WTC11 (cell line): ENCODE measurements at regions not wholly inside any gene's neighbourhood (a gene's known extent, or its start where the extent isn't known, plus 50 kb on each side); places are given as distances from the start of the nearest gene placed in this dataset.

ENCODE experiments used
- ATAC-seq: fragments of 200-7000 bp; cut with Tn5 transposase; 2 replicates; pipeline ENCODE4 v1.10.0; 2021; ENCODE audit warnings: mild to moderate bottlenecking, moderate library complexity
- CTCF ChIA-PET: fragments of 300-600 bp; sonication (Branson Sonifier 250); formaldehyde crosslinking; loops from one replicate; lab custom pipeline; 2021; ENCODE audit warnings: antibody characterized with exemption; lab: Charles Lee
- POLR2A ChIA-PET: fragments of 350-600 bp; sonication (Branson Sonifier 250); formaldehyde crosslinking; loops from one replicate; lab custom pipeline; 2021; ENCODE audit warnings: antibody characterized with exemption; lab: Charles Lee
- DNase-seq: peaks from one replicate; pipeline ENCODE4 v3.0.0; 2021; ENCODE audit warnings: low spot score
- H3K27ac Mint-ChIP-seq: 2 replicates; pipeline ENCODE4 v1.8.0; 2021; ENCODE audit warnings: mixed read lengths
- H3K27me3 Mint-ChIP-seq: 2 replicates; pipeline ENCODE4 v1.8.0; 2021; ENCODE audit warnings: low read depth, mild to moderate bottlenecking, moderate library complexity, mixed read lengths
- H3K36me3 Mint-ChIP-seq: 2 replicates; pipeline ENCODE4 v1.8.0; 2021; ENCODE audit warnings: mixed read lengths
- H3K4me1 Mint-ChIP-seq: 2 replicates; pipeline ENCODE4 v1.8.0; 2022; ENCODE audit warnings: mixed read lengths
- H3K4me3 Mint-ChIP-seq: 2 replicates; pipeline ENCODE4 v1.8.0; 2021; ENCODE audit warnings: mild to moderate bottlenecking, moderate library complexity, mixed read lengths
- H3K9me3 Mint-ChIP-seq: 2 replicates; pipeline ENCODE4 v1.8.0; 2021; ENCODE audit warnings: mixed read lengths
- CTCF ChIP-seq: fragments of 200-600 bp; IDR thresholded peaks from 2 replicates; pipeline ENCODE4 v1.8.0; 2022; ENCODE audit warnings: antibody characterized with exemption
- EMX1 ChIP-seq: fragments of 250-450 bp; sonication (Bioruptor Pico); IDR thresholded peaks from 2 replicates; pipeline ENCODE4 v1.8.0; 2021; ENCODE audit warnings: mild to moderate bottlenecking
- ERG ChIP-seq: fragments of 250-450 bp; sonication (Bioruptor Pico); IDR thresholded peaks from 2 replicates; pipeline ENCODE4 v1.8.0; 2021; ENCODE audit warnings: mild to moderate bottlenecking
- ETV6 ChIP-seq: sonication (generic); formaldehyde crosslinking; IDR thresholded peaks from 2 replicates; pipeline ENCODE4 v1.8.1; 2022; ENCODE audit warnings: mild to moderate bottlenecking, missing genetic modification reagents
- FOXJ3 ChIP-seq: sonication (generic); formaldehyde crosslinking; IDR thresholded peaks from 2 replicates; pipeline ENCODE4 v1.9.0; 2021; ENCODE audit warnings: missing genetic modification reagents, mild to moderate bottlenecking, borderline replicate concordance
- GTF2I ChIP-seq: fragments of 250-450 bp; sonication (Bioruptor Pico); conservative IDR thresholded peaks from 2 replicates; pipeline ENCODE4 v1.4.0; 2021; ENCODE audit warnings: mild to moderate bottlenecking
- IRF2 ChIP-seq: sonication (generic); formaldehyde crosslinking; IDR thresholded peaks from 2 replicates; pipeline ENCODE4 v1.8.0; 2022; ENCODE audit warnings: low read depth, missing genetic modification reagents, borderline replicate concordance
- JAZF1 ChIP-seq: fragments of 250-450 bp; sonication (Bioruptor Pico); IDR thresholded peaks from 2 replicates; pipeline ENCODE4 v1.9.0; 2021; ENCODE audit warnings: moderate library complexity, mild to moderate bottlenecking, inconsistent platforms
- MYBL2 ChIP-seq: sonication (generic); formaldehyde crosslinking; IDR thresholded peaks from 2 replicates; pipeline ENCODE4 v1.8.1; 2023; ENCODE audit warnings: mild to moderate bottlenecking, moderate library complexity, missing genetic modification reagents
- OVOL2 ChIP-seq: fragments of 250-450 bp; sonication (Bioruptor Pico); IDR thresholded peaks from 2 replicates; pipeline ENCODE4 v1.9.0; 2021; ENCODE audit warnings: mild to moderate bottlenecking, borderline replicate concordance
- PREB ChIP-seq: sonication (generic); formaldehyde crosslinking; IDR thresholded peaks from 2 replicates; pipeline ENCODE4 v1.8.1; 2022; ENCODE audit warnings: mild to moderate bottlenecking, missing genetic modification reagents, moderate library complexity, borderline replicate concordance
- RELA ChIP-seq: sonication (generic); formaldehyde crosslinking; IDR thresholded peaks from 2 replicates; pipeline ENCODE4 v1.8.1; 2022; ENCODE audit warnings: missing genetic modification reagents, mild to moderate bottlenecking, borderline replicate concordance
- SOX15 ChIP-seq: fragments of 250-450 bp; sonication (Bioruptor Pico); IDR thresholded peaks from 2 replicates; pipeline ENCODE4 v1.9.0; 2021; ENCODE audit warnings: mild to moderate bottlenecking
- STAT6 ChIP-seq: sonication (generic); formaldehyde crosslinking; conservative IDR thresholded peaks from 2 replicates; pipeline ENCODE4 v1.8.1; 2023; ENCODE audit warnings: mild to moderate bottlenecking, low read depth, missing genetic modification reagents, moderate library complexity
- TEAD1 ChIP-seq: sonication (generic); formaldehyde crosslinking; IDR thresholded peaks from 2 replicates; pipeline ENCODE4 v1.8.0; 2022; ENCODE audit warnings: mild to moderate bottlenecking, missing genetic modification reagents
- ZNF219 ChIP-seq: sonication (generic); formaldehyde crosslinking; IDR thresholded peaks from 2 replicates; pipeline ENCODE4 v1.8.0; 2023; ENCODE audit warnings: missing genetic modification reagents, mild to moderate bottlenecking, borderline replicate concordance
- ZNF317 ChIP-seq: sonication (generic); formaldehyde crosslinking; IDR thresholded peaks from 2 replicates; pipeline ENCODE4 v1.8.1; 2023; ENCODE audit warnings: low read depth, mild to moderate bottlenecking, moderate library complexity, missing genetic modification reagents, borderline replicate concordance
- TF ChIP-seq, protein P1 (sequence below): sonication (generic); formaldehyde crosslinking; IDR thresholded peaks from 2 replicates; pipeline ENCODE4 v1.8.0; 2023; ENCODE audit warnings: missing genetic modification reagents

DNA sequence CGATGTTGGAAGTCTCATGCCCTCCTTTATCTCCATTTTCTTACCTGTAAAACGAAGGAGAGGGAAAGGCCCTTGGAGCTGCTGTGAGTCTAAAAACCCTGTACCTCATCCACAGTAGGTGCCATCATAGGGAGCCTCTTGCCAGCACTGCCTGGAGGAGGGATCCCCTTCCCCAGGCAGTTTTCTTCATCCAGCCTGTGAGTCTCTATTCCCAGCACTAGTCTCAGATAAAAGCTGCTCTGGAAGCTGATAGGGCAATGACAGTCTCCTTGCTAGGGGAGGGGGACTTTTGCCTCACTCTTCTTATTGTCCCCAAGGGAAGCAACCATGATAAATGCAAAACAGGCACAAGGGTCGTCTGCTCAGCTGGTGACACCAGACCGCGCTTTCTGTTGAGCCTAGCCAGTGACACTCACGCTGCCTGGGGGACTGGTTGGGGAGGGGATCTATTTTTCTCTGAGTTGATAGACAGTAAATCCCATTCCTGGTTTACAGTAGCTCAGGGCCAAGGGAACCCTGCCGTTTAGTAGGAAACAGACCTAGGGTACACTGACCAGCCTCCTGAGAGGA, 139.5 kb upstream of the NABP1 start (continued):
- no peak for TF ChIP-seq MYBL2 (CRISPR knock-in tag)

- peaks cover 25% of the 10 kb centered on the region for H3K4me1 Mint-ChIP-seq
- H3K9me3 Mint-ChIP-seq, result peaks cover 6% of the 10 kb centered on the region
- ChIA-PET CTCF (interaction anchor here (0.5 to 3.2 kb wide), 38 partner anchors 8 to 487 kb away, joined by 3 to 44 read pairs (median 4); no protein-coding TSS in a partner anchor), POLR2A (interaction anchor here (0.7 kb wide), 1 partner anchor 287 kb away, joined by 4 read pairs; no protein-coding TSS in a partner anchor)
- DNase-seq (peak; percentile 41), ATAC-seq (no peak)
- no peak overlapping the region for H3K4me3 Mint-ChIP-seq
- H3K27ac Mint-ChIP-seq, result no peak overlapping the region
- H3K27me3 Mint-ChIP-seq, result no peaks in the 10 kb centered on the region; the same call in 1 of the 2 replicates
- H3K36me3 Mint-ChIP-seq, result no peaks in the 10 kb centered on the region
- TF ChIP-seq JAZF1 (CRISPR knock-in tag) (no peak), CTCF (0 out of 2 replicates have a peak, but pooled peaks have one; percentile 13), ZNF219 (CRISPR knock-in tag) (no peak), STAT6 (no peak)
- TF ChIP-seq, all 79 proteins: peak for 1
Observed at GRCh38 chr2:191539068-191539467, 138.9 kb upstream of the NABP1 start.

GRCh38 chr2:191540681-191541080, 137.3 kb upstream of the NABP1 start:
- POLR2A ChIA-PET, result no interaction called here
- no peaks in the 10 kb centered on the region; the same call in 1 of the 2 replicates for H3K27me3 Mint-ChIP-seq
- H3K36me3 Mint-ChIP-seq, result no peaks in the 10 kb centered on the region
- H3K4me1 Mint-ChIP-seq, result peaks cover 29% of the 10 kb centered on the region
- H3K27ac Mint-ChIP-seq, result no peak overlapping the region
- peaks cover 15% of the 10 kb centered on the region for H3K9me3 Mint-ChIP-seq
- H3K4me3 Mint-ChIP-seq, result no peak overlapping the region
- ATAC-seq (no peak), DNase-seq (no peak)
- TF ChIP-seq ZNF317 (CRISPR knock-in tag), result no peak
- TF ChIP-seq EMX1, result no peak
- TF ChIP-seq SOX15 (CRISPR knock-in tag), result no peak
- no peak for TF ChIP-seq RELA (CRISPR knock-in tag)
- TF ChIP-seq IRF2 (CRISPR knock-in tag), result no peak
- TF ChIP-seq ERG (CRISPR knock-in tag), result no peak
- CTCF ChIA-PET, result interaction anchor here (1.1 to 3.2 kb wide), 2 partner anchors 13 to 622 kb away, joined by 3 to 44 read pairs; no protein-coding TSS in a partner anchor

- POLR2A ChIA-PET, result interaction anchor here (1.1 kb wide), 1 partner anchor 133 kb away, joined by 5 read pairs; no protein-coding TSS in a partner anchor
- CTCF ChIA-PET, result interaction anchor here (1.5 to 2.5 kb wide), 2 partner anchors 10 to 11 kb away, joined by 5 to 11 read pairs; no protein-coding TSS in a partner anchor
- Mint-ChIP-seq H3K27me3 (no peaks in the 10 kb centered on the region), H3K36me3 (no peaks in the 10 kb centered on the region), H3K4me3 (no peak overlapping the region), H3K4me1 (peaks cover 18% of the 10 kb centered on the region), H3K9me3 (peaks cover 14% of the 10 kb centered on the region), H3K27ac (0 out of 2 replicates have a peak overlapping the region, but pooled peaks have one; percentile 8)
- DNase-seq (no peak), ATAC-seq (no peak)
- no peak for TF ChIP-seq CTCF
- TF ChIP-seq ZNF219 (CRISPR knock-in tag), result no peak
- TF ChIP-seq GTF2I, result no peak
- TF ChIP-seq TEAD1, result no peak
- TF ChIP-seq, protein P1, sequence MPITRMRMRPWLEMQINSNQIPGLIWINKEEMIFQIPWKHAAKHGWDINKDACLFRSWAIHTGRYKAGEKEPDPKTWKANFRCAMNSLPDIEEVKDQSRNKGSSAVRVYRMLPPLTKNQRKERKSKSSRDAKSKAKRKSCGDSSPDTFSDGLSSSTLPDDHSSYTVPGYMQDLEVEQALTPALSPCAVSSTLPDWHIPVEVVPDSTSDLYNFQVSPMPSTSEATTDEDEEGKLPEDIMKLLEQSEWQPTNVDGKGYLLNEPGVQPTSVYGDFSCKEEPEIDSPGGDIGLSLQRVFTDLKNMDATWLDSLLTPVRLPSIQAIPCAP (CRISPR knock-in tag), result no peak
- TF ChIP-seq FOXJ3 (CRISPR knock-in tag), result no peak
- no peak for TF ChIP-seq ETV6
- no peak for TF ChIP-seq PREB
- no peak for TF ChIP-seq OVOL2 (CRISPR knock-in tag)
Observed at GRCh38 chr2:191543708-191544107, 134.2 kb upstream of the NABP1 start.
